ENCODE measurements at regions not wholly inside any gene's neighbourhood (a gene's known extent, or its start where the extent isn't known, plus 50 kb on each side); places are given as distances from the start of the nearest gene placed in this dataset.
"Not testable (repeated sequence)": the region's sequence is repeated elsewhere in the genome, so short reads cannot be mapped to it uniquely, and the experiment has no call there.

GRCh38 chr7:136267822-136268221 is 290.7 kb upstream of the MTPN start:
- H3K27ac ChIP-seq, result no peak overlapping the region
- TF ChIP-seq CTCF (conservative IDR thresholded peaks at IDR 0.05) (no peak), ZFX (IDR thresholded peaks at IDR 0.05) (no peak)

DNA sequence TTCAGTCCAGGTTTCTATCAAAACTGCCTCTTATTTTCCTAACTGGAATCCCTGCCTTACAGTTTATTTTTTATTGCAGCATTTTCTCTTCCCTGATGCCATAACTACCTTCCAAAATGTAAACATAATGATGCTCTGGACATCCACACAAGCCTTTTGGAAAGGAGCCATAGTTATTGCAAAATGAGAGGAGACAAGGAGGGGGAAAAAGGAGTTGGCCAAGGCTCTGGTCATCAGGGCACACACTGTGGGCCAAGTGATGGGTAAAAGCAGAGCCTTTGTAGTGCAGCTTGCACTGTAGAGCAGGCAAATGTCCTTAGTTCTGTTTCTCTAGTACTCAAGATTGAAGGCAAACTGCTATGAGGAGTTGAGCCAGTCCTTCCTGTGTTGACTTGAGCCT is 289.3 kb upstream of the MTPN start:
- no peak overlapping the region for H3K27ac ChIP-seq
- TF ChIP-seq CTCF (conservative IDR thresholded peaks at IDR 0.05), result no peak
- no peak for TF ChIP-seq ZFX (IDR thresholded peaks at IDR 0.05)

DNA sequence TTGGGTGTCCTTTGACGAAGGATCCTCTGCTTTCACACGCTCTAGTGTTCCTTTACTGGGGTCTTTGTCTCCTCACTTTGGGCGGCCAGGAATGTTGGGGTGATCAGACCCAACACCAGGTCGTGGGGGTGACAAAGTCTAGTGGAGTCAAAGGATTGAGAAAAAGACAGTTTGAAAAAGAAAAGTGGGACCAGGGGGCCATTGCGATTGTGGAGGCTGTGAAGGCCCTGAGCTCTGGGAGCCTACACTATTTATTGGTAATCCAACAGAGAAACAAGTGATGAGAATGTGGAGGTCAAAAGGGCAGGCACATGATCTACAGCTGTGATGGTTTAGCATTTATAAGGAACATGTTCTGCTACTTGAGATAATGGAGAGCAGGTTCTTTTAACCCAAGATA is 287.1 kb upstream of the MTPN start:
- H3K27ac ChIP-seq, result not testable (repeated sequence)

GRCh38 chr7:136263112-136263860 is 286.1 kb upstream of the MTPN start:
- not testable (repeated sequence) for H3K27ac ChIP-seq

GRCh38 chr7:136260591-136260990 is 283.4 kb upstream of the MTPN start:
- H3K27ac ChIP-seq, result not testable (repeated sequence)

DNA sequence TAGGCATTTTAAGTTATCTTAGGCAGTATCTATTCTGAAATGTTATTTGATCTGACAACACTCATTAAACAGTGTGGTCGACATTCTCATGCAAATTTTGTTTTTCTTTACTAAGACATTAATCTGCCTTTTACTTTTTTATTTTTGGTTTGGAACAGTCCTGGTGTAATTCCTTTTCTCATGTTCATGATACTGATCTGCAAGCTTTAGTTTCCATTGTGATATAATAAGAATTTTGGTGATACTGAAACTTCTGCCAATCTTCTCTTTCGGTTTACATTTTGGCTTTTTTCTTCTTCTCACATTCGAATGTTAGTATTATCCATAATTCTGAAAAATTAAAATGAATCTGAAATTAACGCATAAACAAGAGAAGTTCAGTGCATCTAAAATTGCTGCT is 281.9 kb upstream of the MTPN start:
- H3K27ac ChIP-seq, result no peak overlapping the region

DNA sequence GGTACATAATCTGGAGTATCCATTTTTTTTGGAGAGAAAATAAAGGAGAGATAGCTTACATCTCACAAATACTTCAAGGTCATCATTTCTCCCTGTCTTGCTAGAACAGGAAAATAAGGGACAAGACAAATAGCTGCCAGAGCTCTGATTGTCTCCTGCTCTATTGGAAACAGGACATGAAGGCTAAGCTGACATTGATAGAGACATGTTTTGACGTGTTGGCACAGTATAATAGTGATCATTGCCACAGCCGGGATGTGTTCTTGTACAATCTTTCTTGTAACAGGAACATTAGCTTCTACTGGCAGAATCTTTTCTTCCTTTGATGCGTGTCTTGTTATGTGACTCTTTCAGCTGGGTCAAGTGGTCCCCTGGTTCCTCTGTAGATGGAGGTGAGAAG is 279.3 kb upstream of the MTPN start:
- TF ChIP-seq ZFX (IDR thresholded peaks at IDR 0.05), result no peak
- no peak for TF ChIP-seq CTCF (conservative IDR thresholded peaks at IDR 0.05)
- H3K27ac ChIP-seq, result no peak overlapping the region

More for the DNA sequence above, 281.9 kb upstream of the MTPN start:
- no peak for TF ChIP-seq ZFX (IDR thresholded peaks at IDR 0.05)
- no peak for TF ChIP-seq CTCF (conservative IDR thresholded peaks at IDR 0.05)

DNA sequence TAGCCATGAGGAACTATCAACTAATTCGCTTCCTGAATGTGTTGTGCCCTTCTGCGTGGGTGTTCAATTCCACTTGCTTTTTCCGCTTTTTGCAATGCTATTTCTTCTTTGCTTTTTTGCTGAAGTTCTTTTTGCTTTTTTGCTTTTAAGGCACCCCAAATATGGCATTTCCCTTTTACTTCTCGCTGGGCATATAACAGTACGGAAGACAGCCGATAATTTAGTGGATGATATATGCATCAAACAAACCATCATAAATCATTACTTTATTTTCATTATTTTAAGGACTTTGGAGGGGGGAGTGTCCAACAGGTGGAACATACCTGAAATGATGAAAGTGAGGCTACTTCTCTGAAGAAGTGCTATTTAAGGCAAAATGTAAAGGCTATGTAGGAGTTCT is 277.0 kb upstream of the MTPN start:
- no peak overlapping the region for H3K27ac ChIP-seq
- TF ChIP-seq CTCF (conservative IDR thresholded peaks at IDR 0.05) (no peak), ZFX (IDR thresholded peaks at IDR 0.05) (no peak)

- H3K27ac ChIP-seq, result no peak overlapping the region
- TF ChIP-seq CTCF (conservative IDR thresholded peaks at IDR 0.05), result no peak
Measured at GRCh38 chr7:136251826-136252225, 274.7 kb upstream of the MTPN start.

Data from C4-2B (cell line).